NCI-H446 (cell line): ENCODE measurements at regions not wholly inside any gene's neighbourhood (a gene's known extent, or its start where the extent isn't known, plus 50 kb on each side); places are given as distances from the start of the nearest gene placed in this dataset.
A peak's percentile ranks its signal among the peaks of the same experiment; 100 is the strongest.
"Not testable (repeated sequence)": the region's sequence is repeated elsewhere in the genome, so short reads cannot be mapped to it uniquely, and the experiment has no call there.

Source experiments
- DNase-seq, 2 experiments: peaks; one replicate each; lab custom pipeline; 2025; lab: John Stamatoyannopoulos, UW

DNA sequence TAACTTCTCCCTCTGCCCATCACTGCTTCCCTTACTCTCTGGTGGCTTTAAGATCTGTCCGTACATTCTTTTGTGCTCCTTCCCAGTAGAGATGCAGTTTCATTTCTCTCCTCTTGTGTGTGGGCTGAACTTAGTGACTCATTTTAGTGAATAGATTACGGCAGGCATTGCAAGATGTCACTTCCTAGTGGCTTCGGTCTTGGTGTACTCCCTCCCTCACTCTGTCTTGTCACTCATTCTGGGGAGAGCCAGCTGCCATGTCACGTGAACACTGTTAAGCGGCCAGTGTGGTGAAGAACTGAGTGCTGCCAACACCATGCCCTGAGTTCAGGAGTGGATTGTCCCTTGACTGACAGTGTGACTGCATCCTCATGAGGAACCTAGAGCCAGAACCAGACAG is 115.9 kb downstream of the OTOR start:
- DNase-seq = no peak

DNA sequence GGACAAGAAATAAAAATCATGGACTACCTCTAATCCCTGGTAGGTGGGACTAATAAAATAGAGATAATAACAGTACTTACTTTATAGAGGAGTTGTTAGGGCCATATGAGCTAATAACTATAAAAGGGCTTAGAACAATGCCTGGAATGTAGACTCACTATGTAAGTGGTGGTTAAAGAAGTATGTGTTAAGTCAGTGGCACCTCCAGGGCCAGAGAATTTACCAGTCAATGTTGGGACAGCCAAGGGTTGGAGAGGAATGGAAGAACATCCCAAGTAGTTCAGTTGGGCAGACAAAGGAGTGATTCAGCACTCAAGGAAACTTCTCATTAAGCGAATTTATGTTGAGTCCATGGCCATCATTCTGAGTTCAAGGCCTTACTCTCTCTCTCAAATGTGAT is 116.8 kb downstream of the OTOR start:
- no peak for DNase-seq

DNA sequence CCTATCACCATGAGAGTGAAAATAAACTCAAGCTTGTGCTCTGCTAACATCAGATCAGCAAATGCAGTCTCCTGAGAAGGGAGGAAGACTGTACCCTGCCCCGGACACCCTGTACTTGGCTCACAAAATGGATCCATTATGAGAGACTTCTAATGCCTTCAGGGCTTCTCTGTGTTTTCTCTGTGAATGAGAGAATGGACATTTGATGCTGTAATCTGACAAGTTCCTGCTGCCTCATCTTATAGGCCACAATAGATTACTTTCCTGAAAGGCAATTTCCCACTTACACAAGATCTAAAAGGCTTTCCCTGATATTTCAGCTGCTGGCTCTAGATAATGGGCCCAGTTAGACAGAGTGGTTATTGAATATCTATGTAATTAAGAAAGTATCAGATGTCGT is 117.2 kb downstream of the OTOR start:
- no peak for DNase-seq

DNA sequence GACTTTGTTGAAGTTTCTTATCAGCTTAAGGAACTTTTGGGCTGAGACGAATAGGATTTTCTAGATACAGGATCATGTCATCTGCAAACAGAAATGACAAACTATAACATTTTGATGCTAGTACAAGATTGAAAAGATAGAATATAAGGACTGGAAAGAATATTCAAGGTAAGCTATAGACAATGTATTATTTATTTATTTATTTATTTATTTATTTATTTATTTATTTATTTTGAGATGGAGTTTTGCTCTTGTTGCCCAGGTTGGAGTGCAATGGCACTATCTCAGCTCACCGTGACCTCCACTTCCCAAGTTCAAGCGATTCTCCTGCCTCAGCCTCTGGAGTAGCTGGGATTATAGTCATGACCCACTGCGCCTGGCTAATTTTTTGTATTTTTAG is 125.0 kb downstream of the OTOR start:
- not testable (repeated sequence) for DNase-seq

DNA sequence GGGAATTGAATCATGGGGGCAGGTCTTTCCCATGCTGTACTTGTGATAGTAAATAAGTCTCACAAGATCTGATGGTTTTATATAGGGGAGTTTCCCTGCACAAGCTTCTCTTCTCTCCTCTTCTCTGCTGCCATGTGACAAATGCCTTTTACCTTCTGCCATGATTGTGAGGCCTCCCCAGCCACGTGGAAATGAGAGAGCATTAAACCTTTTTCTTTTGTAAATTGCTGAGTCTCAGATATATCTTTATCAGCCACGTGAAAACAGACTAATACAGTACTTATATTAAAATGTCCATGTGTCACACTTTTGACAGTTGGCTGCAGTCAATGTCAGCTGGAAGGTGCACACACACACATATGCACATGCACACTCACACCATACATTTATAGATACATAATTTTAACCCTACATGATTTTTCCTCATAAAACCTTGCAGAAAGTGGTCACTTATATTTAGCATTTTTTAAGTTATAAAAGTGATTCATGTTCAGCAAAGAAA is 128.9 kb downstream of the OTOR start:
- DNase-seq = no peak

DNA sequence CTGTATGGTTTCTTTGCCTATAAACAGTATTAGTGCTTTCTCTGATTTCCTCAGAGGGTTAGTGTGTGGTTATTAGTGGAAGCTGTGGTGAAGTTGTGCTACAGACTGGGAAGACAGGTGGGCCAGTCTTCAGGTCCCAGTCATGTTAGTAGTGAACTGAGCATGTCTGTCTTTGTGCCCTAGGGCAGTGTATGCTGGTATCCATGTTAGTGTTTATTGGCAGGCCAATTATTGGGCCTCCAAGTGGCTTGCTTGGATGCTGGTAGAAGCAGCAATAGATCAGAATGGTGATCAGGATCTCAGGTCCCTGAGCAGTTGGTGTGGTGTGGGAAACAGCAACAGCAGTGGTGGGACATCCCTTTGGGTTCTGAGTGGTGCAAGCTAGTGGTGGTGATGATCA is 137.6 kb downstream of the OTOR start:
- DNase-seq = no peak

DNA sequence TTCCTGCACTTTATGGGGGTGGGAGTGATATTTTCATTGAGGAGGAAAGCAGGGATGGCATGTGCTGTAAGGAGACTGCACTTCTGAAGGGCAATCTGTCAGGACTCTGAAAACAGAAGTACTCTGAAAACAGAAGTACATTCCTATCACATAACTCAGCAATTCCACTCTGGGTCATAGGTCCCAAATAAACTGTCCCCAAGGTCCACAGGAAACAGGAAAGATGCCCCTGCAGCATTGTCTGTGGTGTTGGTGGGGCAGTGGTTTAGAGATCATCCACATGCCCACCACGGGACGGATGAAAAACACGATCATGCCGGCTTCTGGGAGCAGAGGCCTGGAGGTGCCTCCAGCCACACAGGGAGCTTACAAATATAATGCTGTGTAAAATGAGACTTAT is 150.3 kb downstream of the OTOR start:
- no peak for DNase-seq

DNA sequence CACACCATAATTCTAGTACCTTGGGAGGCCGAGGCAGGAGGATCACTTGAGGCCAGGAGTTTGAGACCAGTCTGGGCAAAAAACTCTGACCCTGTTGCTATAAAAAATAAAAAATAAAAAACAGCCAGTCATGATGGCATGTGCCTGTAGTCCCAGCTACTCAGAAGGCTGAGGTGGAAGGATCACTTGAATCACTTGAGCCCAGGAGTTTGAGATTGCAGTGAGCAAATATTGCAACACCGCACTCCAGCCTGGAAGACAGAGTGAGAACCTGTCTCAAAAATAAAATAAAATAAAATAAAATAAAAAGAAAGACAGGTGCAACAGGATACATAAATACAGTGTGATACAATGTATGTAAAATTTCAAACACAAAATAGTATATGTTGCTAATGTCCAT is 154.5 kb downstream of the OTOR start:
- DNase-seq = no peak

DNA sequence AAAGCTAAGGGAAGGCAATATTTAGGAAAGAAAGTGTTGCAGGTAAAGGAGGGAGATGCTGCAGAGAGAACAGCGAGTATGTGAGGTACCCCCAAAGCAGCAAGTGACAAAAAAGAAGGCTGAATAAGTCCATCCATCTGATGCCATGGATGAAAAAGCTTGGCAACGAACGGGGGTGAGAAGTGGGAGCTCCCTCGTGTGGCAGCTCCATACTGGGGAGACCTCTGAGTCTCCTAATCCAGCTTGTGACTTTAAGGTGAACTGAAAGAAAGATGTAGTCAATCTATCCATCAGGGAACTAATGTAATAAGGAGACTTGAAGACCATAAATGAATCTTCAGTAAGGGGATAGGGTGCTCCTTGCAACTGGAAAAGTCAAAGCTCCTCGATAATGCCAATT is 156.6 kb downstream of the OTOR start:
- DNase-seq = no peak

DNA sequence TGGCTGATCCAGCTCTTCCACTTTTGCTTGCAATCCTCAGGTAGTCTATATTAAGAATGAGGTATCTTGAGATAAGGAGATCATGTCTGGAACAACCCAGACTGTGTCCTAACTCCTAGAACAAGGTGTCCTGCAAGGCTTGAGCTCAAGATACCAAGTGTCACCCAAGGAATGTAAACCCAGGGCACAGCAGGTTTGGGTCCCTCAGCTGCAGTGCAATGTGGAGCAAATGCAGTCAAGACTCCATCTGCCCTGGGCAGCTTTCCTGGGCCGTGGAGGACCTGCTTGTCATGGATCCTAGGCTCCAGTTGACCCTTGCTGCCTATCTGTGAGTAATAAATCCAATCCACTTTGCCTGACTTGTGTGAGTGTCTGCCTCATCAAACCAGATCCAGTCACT is 166.1 kb downstream of the OTOR start:
- DNase-seq = no peak

DNA sequence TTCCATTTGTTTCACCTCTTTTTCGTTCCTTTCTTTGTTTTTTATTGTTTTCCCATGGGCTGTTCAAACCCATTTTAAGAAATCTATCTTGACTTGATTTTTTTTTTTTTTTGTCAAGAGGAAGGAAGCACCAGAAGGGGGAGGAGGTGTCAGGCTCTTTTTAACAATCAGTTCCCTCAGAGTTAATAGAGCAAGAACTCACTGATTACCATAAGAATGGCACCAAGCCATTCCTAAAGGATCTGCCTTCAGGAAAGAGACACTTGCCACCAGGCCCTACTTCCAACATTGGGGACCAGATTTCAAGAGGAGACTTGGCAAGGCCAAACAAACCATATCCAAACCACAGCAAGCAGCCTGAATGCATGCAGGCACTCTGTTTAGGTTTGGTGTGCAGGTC is 168.0 kb downstream of the OTOR start:
- no peak for DNase-seq

DNA sequence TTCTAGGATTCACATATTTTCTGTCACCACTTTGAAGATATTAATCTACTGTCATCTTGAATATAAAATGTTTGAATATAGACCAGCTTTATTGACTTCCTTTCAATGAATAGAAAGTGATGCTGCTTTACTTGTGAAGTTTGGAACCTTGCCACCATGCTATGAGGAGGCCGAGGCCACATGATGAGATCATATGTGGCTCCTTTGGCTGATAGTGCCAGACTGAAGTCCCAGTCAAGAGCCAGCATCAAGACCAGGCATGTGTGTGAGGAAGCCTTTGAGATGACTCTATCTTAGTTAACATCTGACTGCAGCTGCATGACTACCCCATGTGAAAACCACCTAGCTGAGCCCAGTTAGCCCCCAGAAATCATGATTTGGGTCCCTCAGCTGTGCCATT is 169.5 kb downstream of the OTOR start:
- DNase-seq = peak; percentile 5 to 39

DNA sequence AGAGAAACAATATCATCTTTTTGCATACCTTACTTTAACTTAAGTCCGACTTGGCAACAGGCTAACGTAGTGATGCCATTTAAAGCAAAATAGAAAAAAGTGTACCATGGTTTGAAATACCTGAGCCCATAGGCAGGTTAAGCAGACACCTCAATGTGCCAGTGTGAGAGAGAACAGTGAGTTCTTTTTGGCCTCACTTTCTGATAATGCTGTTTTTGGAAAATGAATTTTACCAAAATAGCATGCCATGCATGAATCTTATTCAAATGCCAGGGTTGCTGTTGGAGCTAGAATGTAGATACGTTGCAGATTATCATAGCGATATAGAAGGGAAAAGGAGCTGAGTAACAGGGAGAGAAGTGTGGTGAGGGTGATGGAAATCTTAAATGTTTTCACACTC is 170.2 kb downstream of the OTOR start:
- DNase-seq = no peak

DNA sequence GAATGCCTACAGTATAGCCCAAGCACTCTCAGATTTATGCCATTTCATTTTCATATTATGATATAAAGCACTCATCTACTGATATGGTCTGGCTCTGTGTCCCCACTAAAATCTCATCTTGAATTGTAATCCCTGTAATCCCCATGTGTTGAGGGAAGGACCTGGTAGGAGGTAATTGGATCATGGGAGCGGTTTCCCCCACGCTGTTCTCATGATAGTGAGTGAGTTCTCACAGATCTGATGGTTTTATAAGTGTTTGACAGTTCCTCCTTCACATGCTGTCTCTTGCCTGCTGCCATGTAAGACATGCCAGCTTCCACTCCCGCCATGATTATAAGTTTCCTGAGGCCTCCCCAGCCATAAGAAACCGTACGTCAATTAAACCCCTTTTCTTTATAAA is 171.7 kb downstream of the OTOR start:
- no peak for DNase-seq

DNA sequence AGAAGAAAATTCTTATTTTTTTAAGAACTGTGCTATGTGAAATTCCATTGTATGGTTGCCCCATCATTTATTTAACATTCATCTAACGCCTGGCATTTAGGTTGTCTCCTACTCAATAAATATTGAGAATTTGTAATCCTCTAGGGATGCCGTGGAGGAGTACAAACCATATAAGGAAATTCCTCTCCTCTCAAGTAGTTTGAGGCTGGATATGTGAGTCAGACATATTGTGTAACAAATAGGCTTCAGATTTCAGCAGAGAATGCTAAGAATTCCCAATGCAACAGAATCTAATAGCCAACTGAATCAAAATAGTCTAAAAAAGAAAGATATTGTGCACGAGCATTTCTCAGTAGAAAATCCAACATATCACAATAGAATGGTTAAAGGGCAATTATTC is 174.7 kb downstream of the OTOR start:
- peak; percentile 23 to 24 for DNase-seq

DNA sequence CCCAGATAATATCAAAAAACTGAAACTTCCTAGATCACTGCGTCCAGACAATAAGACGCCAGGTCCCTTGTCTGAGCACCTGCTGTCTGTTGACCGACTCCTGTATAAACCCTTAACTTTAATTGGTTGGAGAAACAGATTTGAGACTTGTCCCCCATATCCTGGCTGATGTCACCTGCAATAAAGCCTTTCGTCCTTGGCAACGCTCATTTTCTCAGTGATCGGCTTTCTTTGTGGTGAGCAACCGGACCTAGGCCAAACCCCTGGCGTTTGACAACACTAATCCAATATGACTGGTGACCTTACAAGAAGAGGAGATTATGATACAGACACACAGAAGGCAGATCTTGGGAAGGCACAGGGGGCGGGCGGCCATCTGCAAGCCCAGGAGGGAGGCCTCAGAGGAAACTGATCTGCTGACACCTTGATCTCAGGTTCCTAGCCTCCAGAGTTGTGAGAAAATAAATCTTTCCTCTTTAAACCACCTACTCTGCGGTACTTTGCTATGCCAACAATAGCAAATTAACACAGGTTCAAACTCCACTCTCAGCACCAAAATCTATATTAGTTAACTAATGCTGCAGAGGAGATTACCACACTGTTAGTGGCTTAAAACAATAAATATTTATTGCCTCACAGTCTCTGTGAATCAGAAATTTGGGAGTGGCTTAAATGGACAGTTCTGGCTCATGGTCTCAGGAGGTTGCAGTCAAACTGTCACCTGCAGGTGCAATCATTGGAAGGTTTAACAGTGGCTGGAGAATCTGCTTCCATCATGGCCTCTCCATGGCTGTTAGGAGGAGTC is 178.7 kb downstream of the OTOR start:
- no peak for DNase-seq

DNA sequence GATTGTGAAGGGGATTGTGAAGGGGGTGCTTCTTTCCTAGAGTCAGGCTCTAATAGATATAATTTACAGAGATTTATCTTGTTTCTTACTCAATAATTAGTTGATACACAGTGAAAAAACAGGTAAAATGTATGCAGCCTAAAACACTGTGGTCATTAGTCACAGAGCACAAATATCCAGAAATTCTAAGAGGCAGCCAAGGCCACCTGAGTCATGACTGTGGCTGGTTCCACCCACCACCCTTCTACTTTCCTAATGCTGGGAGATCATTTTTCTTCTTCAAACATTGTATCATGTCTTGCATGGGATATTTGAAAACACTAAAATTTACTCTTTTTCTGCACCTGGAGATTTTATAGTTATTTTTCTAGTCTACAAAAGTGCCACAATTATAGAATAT is 181.6 kb downstream of the OTOR start:
- DNase-seq = no peak

DNA sequence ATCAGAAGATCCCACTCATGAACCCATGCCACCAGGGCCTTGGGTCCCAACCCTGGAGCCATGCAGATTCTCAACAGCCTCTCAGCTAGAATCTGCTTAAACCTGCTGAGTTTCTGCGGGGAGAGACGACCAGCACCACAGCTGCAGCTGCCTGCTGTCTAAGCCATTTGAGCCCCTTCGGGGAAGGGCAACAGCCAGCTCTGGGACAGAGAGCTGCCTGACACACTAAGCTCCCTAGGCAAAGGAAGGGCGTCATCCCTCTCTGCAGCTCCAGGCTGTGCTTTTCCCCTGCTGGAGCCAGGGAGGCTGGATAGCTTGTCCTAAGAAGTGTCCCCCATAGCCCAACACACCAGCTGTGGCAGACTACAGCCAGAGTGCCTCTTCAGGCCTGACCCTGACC is 182.5 kb downstream of the OTOR start:
- no peak for DNase-seq

DNA sequence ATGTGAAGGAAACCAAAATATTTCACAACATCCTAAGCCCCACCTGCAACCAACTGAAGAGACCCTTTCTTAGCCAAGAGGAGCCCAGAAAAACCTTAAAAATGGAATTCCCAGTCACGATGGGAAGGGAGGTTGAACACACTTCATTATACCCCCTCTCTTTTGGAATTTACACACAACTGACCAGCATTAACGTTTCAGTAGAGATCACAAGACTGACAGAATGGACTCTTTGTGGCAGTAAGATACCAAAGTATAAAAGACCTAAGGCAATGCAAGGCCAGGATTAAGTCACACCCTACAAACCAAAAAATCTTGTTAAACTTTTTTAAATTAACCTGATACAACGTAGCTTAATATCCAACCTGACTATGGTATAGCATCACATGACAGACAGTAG is 190.9 kb downstream of the OTOR start:
- DNase-seq = no peak

DNA sequence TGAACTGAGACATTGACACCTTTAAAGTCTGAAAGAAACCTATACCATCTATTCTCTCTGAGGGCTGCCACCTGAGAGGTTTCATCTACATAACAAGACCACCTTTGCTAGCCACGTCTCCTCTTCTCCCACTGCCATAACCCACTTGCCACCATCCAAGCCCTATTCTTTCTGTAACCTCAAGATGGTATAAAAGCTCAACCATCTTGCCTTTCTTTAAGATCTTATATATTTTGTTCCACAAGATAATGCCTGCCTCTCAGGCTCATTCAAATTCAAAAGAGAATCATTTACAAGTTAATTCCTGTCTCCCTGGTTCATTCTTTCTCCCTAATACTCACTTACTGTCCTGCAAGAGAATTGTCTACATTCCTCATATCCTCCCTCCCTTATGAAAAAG is 192.5 kb downstream of the OTOR start:
- DNase-seq = no peak

DNA sequence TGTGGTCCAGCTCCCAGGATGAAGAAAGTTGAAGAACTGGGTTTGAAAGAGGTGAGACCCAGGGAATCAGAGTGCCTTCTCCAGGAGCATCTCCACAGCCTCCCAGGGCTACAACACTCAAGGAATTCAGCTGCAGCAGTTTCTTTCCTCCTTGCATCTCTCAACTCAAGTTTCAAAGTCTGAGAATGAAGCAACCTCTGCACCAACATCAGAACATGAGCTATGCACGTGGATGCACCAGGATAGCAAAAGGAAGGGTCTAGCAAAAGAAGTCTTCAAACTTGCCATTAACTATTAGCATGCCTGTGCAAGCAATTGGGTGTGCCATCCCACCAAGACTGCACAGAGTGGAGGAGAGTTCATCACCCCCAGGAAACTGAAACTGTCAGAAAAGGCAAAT is 193.9 kb downstream of the OTOR start:
- DNase-seq = no peak

DNA sequence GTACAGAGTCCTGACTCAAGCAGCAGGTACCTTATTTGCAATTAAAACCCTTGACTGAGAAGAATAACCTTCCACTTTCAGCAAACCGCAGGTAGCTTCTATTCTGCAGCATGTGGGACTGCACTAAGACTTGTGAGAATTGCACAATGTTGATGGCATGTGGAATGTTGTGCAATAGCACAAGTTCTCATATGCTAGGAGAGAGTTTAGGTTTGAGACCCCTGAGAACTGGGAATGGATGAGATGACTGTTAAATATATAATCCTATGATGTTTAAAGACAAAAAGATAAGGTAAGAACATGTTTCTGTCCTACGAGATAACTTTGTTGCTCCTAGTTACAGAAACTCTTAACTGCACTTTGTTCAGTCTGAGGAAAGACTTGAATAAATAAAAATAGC is 194.6 kb downstream of the OTOR start:
- no peak for DNase-seq

DNA sequence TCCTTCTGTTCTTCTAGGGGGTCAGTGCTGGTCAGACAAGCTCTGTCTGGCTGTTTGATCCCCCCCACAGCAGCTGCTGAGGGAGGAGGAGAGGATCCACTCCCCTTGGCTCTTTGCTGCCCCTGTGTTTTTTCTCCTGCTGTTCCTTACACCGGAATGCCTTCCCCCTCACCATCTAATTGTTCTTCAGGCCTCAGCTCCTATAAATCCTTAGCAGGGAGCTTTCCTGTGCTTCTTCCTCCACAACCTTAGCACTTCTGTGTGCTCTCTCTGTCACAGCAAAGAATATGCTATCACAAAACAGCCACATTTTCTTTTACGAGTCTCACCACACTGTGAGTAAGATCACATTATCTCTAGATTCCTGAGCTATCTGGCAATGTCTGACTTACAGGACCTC is 196.6 kb downstream of the OTOR start:
- no peak for DNase-seq

DNA sequence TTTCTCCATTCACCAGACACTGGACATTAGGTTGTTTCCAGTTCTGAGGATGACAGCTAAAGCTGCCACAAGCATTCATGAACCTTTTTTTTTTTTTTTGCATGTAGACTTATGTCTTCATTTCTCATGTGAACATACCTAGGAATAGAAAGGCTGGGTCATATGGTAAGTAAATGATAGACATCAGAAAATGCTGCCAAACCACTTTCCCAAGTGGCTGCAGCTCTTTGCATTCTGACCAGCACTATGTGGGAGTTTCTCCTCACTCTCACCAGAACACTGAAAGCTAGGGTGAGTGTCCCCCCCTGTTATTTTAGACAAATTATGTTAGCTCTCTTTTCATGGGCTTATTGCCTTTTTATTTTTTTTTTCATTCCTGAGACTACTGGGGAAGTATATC is 197.5 kb downstream of the OTOR start:
- DNase-seq = no peak
